GM12892 (cell line): ENCODE measurements at regions not wholly inside any gene's neighbourhood (a gene's known extent, or its start where the extent isn't known, plus 50 kb on each side); places are given as distances from the start of the nearest gene placed in this dataset.
"Not testable (repeated sequence)": the region's sequence is repeated elsewhere in the genome, so short reads cannot be mapped to it uniquely, and the experiment has no call there.

Source experiments
- DNase-seq: peaks from one replicate; pipeline ENCODE4 v3.0.0; 2011; ENCODE audit not compliant: insufficient read length
- FAIRE-seq: peaks from 2 replicates; lab custom pipeline; 2011; peaks lifted over from hg19 to GRCh38; lab: Jason Lieb, UNC
- POLR2A ChIP-seq: IDR thresholded peaks from 2 replicates; pipeline ENCODE4 v1.6.1; 2011; ENCODE audit warnings: low read depth, low read length, control low read depth
- POLR2AphosphoS5 ChIP-seq: IDR thresholded peaks from 2 replicates; pipeline ENCODE4 v1.6.1; 2011; ENCODE audit warnings: low read depth, low read length, control low read depth
- TAF1 ChIP-seq: IDR thresholded peaks from 2 replicates; pipeline ENCODE4 v1.6.1; 2011; ENCODE audit warnings: low read depth, mild to moderate bottlenecking, control low read depth, low read length, borderline replicate concordance

DNA sequence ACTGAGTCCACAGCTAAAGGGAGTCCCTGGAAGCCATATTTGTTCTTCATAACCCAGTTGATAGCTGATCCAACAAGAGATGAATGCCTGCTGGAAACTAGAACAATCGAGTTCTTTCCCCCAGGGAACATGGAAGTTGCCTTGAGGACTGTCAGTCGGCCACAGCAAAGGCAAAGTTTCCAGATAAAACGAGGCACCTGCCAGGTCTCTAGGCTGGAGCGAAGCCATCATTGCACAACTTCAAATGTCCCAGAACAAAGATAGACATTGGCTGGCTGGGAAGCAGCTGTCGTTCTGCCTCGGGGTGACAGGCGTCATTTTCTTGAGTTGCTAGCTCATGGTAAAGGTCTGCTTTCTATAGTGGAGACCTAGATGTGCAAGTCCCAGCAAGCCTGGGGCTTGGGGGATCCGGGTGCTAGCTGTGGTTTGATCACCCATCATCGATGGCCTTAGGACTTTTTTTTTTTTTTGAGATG lies 184.4 kb upstream of the ZNF217 start:
- FAIRE-seq (no peak), DNase-seq (no peak)
- TF ChIP-seq TAF1, result no peak
- TF ChIP-seq POLR2AphosphoS5, result no peak
- TF ChIP-seq POLR2A, result no peak

DNA sequence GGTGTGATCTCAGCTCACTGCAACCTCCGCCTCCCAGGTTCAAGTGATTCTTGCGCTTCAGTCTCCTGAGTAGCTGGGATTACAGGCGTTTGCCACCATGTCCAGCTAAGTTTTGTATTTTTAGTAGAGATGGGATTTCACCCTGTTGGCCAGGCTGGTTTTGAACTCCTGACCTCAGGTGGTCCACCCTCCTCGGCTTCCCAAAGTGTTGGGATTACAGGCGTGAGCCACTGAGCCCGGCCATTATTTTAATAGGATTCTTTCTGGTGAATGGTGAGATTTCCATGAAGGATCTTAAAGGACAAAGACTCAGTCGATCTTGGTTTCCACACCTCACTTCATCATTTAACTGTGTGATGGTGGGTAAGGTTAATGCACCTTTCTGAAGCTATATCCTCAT lies 183.8 kb upstream of the ZNF217 start:
- not testable (repeated sequence) for FAIRE-seq, DNase-seq

DNA sequence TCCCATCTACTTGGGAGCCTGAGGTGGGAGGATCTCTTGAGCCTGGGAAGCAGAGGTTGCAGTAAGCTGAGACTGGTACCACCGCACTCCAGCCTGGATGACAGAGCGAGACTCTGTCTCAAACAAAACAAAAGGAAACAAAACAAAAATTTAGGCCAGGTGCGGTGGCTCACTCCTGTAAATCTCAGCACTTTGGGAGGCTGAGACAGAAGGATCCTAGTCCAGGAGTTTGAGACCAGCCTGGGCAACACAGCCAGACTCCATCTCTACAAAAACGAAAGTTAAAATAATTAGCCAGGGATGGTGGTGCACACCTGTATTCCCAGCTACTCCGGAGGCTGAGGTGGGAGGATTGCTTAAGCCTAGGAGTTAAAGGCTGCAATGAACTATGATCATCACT lies 183.2 kb upstream of the ZNF217 start:
- FAIRE-seq (no peak), DNase-seq (no peak)
- TF ChIP-seq TAF1, result no peak
- no peak for TF ChIP-seq POLR2AphosphoS5
- no peak for TF ChIP-seq POLR2A

DNA sequence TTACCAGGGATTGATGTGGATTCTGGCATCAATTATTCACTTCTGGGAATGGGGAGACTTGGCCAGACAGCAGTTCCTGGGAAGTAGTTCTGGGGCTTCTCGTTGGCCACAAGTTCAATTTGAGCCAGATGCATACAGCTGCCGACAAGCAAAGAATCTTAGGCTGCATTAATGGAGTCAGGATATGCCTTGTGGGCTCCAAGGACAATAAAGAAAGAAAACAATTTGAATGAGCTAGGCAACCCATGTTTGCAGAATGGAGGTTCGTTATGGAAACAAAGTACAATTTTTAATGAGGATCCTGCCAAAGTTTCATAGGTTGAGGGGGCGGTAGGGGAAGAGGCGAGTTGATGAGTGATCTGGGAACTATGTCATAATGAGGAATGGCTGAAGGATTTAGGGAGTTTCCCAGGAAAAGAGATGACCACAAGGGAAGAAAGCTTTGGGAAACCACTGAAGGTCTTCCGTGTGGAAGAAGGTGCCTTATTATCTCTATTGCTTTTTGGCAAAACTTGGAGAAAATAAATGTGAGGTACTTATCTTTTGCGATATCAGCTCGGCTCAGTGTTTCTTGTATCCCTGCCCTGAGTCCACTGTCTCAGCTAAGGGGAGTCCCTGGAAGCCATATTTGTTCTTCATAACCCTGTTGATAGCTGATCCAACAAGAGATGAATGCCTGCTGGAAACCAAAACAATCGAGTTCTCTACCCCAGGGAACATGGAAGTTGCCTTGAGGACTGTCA lies 181.0 kb upstream of the ZNF217 start:
- FAIRE-seq, result no peak
- TF ChIP-seq POLR2A (no peak), TAF1 (no peak), POLR2AphosphoS5 (no peak)
- DNase-seq, result no peak

DNA sequence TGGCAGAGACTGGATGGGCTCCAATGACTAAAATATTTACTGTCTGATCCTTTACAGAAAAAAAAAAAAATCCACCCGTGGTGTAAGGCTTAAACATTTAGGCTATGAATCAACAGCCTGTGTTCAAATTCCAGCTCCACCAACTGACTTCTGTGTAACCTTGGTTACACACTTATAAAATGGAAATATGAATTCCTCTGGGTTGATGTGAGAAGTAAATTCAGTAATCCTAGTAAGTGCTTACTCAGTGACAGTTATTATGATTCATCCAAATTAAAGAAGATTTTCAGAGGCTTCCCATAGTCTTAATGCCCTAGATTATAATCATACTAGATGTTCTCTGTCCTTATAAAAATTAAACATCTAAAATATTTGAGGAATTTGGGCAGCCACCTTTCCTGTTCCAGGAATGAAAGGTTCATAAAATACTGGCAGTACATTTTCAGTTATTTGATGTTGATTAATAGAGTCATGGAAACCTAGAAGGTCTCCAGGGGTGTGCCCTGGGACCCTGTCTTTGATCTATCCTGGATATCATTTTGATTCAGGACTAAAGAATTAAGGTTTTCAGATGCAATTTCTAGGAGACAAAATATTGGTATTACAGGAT lies 180.3 kb upstream of the ZNF217 start:
- DNase-seq (no peak), FAIRE-seq (no peak)
- no peak for TF ChIP-seq TAF1
- no peak for TF ChIP-seq POLR2A
- no peak for TF ChIP-seq POLR2AphosphoS5

DNA sequence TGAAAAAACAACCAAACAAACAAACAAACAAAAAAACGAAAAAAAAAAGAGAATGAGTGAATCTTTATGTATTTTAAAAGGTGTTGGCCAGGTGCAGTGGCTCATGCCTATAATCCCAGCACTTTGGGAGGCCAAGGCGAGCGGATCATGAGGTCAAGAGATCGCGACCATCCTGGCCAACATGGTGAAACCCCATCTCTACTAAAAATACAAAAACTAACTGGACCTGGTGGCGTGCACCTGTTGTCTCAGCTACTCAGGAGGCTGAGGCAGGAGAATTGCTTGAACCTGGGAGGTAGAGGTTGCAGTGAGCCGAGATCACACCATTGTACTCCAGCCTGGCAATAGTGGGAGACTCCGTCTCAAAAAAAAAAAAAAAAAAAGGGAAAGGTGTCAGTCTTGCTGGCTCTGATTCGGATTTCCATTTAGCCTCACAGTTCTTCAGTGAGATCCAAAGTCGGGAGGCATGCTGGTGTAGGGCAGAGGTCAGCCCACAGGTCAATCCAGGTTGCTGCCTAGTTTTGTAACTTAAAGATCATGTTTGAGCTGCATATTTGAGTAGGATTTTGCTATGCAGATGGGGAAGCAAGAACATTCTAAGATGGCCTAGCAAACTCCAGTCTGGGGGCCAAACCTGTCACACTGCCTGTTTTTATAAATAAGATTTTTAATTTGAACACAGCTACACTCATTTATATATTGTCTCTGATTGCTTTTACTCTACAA lies 179.6 kb upstream of the ZNF217 start:
- not testable (repeated sequence) for FAIRE-seq, DNase-seq

DNA sequence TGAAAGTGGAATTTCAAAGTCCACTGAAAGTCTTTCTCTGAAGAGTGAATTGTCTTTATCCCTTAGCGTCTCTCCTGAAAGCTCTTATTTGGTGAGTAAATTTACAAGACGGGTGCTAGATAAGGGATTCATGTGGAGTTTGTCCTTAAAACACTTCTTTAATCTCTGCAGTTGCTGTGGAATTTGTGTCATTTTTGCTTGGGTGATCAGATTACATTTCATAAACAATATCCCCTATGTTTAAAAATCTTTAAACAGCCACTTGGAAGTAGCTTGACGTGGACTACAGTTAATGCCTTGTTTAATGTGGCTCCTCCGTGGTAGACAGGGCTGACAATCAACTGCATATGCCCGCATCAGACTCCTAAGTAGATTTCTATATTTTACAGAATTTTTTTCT lies 175.4 kb upstream of the ZNF217 start:
- DNase-seq, result no peak
- no peak for TF ChIP-seq POLR2A
- TF ChIP-seq POLR2AphosphoS5, result no peak
- TF ChIP-seq TAF1, result no peak
- FAIRE-seq, result no peak

DNA sequence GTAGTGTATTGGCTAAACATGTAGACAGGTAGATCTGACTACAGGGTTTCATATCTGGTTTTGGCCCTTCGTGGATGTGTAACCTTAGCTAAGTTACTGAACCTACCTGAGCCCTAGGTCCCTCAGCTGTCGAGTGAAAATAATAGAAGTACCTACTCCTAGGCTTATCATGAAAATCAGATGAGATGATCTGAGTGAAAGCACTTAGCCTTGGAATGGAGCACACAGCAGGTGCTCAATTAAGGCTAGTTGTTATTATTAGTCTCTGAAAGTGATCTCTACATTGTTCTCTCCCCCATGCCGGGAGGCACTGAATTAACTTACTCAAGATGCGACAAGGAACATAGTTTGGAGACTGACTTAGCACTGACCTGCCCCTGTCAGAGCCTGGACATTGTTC lies 174.7 kb upstream of the ZNF217 start:
- DNase-seq (no peak), FAIRE-seq (no peak)
- TF ChIP-seq TAF1 (no peak), POLR2A (no peak), POLR2AphosphoS5 (no peak)

DNA sequence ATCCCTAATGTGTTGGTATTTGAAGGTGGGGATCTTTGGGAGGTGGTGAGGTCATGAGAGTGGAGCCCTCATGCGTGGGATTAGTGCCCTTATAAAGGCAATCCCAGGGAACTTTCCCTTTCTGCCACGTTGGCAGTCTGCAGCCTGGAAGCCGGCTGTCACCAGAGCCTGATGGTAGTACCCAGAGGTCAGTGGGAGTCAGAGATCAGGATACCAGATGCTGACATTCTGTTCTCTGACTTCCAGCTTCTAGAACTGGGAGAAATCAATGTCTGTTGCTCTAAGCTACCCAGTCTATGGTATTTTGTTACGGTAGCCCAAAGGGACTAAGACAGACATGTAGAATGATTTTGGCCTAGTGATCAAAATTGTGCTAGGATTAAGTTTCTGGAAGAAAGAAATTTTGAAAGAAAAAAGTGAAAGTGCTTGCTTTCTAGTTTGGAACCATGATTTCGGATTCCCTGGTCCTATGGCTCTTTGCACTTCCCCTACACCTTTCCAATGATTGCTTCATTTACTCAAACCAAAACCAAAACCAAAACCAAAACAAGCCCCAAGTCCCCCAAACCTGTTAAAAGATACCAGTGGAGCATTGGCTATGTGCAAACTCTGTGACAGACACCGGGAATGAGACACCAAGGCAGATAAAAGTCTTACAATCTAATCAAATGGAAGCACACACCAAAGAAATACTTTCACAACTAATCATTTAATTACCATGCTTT lies 173.7 kb upstream of the ZNF217 start:
- no peak for FAIRE-seq
- DNase-seq, result no peak

DNA sequence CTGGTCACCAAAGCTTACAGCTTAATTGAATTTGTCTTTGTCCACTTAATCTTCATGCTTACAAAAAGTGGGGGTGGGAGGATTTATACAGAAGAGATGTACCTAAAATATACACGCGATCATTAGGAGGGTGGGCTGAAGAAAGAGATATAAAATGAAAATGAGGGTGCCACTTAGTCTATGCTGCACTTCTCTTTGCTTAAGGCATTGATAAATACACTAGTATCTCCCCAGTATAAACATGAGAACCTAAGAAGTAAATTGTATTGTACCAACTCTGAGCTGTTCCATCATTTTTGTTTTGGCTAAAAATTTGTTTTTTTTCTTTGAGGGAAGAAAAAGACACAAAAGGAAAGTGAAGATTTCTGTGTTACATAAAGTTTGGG lies 170.8 kb upstream of the ZNF217 start:
- no peak for FAIRE-seq
- TF ChIP-seq POLR2AphosphoS5 (no peak), POLR2A (no peak), TAF1 (no peak)

More for the DNA sequence above, 173.7 kb upstream of the ZNF217 start:
- TF ChIP-seq POLR2A, result no peak
- TF ChIP-seq TAF1, result no peak
- TF ChIP-seq POLR2AphosphoS5, result no peak

DNA sequence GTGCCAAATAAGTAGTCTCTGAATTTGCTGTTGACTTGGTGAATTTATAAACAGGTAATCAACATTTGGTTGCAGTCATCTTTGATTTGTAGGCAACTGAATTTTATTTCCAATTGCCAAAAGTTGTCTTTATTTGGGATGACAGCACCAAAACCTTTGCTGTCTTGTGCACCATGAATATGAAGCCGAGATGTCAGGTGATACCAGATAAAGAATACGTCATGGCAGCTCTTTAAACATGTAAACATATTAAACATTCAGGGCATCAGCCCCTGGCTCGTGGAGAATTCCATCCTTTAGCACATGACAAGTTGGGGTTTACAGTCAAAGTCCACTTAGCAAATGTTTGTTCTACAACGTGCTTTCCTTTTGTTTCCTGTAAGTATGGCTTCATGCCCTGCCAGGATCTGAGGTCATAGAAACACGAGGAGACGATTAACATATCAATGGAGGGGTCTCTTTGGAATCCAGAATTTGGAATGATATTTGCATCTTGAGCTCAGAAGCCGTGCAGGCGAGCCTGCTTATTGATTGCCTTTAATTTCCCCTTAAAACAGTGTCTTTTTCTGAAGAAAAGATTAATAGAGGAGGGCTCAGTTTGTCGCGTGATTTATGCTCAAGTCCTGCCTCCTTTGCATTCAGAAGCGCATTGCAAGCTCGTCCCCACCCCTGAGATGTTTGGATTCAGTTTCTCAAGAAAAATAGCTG lies 170.2 kb upstream of the ZNF217 start:
- FAIRE-seq (no peak), DNase-seq (no peak)
- TF ChIP-seq TAF1 (no peak), POLR2A (no peak), POLR2AphosphoS5 (no peak)

More for the DNA sequence above, 170.8 kb upstream of the ZNF217 start:
- no peak for DNase-seq

DNA sequence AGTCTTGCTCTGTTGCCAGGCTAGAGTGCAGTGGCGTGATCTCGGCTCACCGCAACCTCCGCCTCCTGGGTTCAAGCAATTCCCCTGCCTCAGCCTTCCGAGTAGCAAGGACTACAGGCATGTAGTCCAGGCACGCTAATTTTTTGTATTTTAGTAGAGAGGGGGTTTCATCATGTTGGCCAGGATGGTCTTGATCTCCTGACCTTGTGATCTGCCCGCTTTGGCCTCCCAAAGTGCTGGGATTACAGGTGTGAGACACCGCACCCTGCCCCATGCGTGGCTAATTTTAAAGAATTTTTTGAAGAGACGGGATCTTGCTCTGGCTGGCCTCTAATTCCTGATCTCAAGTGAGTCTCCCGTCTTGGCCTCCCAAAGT lies 168.8 kb upstream of the ZNF217 start:
- FAIRE-seq, DNase-seq: not testable (repeated sequence)
